ENCODE measurements at regions not wholly inside any gene's neighbourhood (a gene's known extent, or its start where the extent isn't known, plus 50 kb on each side); places are given as distances from the start of the nearest gene placed in this dataset.

DNA sequence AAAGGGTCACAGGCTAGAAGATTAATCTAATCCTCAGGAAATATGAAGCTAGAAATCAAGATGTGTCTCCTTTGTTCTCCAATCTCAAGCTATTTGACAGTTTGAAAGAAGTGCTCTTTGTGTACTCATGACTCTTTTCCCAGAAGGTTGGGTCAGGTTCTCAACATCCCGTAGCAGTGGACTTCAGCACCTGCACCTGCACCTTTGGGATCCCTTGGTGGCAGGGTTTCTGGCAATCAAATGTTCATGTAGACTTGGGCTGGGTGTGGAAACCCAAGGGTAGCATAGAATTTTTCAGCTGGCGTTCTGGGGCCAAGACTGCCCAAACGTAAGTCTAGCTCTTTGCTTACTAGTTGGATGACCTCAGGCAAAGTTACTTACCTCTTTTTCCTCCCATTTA, 134.4 kb downstream of the ADRA2A start:
- TF ChIP-seq MXI1 (IDR thresholded peaks at IDR 0.05; ENCODE audit: borderline replicate concordance, low read depth, low read length) = no peak
- TF ChIP-seq, protein P1, sequence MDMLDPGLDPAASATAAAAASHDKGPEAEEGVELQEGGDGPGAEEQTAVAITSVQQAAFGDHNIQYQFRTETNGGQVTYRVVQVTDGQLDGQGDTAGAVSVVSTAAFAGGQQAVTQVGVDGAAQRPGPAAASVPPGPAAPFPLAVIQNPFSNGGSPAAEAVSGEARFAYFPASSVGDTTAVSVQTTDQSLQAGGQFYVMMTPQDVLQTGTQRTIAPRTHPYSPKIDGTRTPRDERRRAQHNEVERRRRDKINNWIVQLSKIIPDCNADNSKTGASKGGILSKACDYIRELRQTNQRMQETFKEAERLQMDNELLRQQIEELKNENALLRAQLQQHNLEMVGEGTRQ (IDR thresholded peaks at IDR 0.05; ENCODE audit: low read depth, low read length) = no peak
